HL-60/S4 treated with phorbol 12-myristate 13-acetate at 8.2 ng/mL for 4 days and 3 days (cell line): ENCODE measurements at regions not wholly inside any gene's neighbourhood (a gene's known extent, or its start where the extent isn't known, plus 50 kb on each side); places are given as distances from the start of the nearest gene placed in this dataset.

Experiments used
- in situ Hi-C: fragments of 300-500 bp; cut with MboI; formaldehyde crosslinking; loops from 2 replicates; pipeline ENCODE4 v1.15.0; 2022; ENCODE audit warnings: low sequenced_read_pairs

DNA sequence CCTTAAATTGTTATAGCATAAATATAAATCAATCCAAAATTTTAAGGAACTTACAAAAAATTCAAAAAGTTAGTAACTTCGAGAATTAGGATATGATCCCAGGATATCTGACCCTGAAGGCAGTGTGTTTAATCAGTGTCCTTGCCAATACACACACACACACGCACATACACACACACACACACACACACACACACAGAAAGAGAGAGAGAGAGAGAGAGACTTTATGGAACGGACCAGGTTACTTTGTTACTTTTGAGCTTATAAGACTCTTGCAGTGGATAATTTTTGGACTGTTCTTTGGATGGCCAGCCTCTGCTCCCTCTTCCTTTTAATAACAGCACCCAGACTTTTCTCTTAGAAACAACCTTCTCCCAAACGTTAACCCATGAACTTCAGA is 322.9 kb downstream of the NFIB start:
- in situ Hi-C loops: no loop called here

DNA sequence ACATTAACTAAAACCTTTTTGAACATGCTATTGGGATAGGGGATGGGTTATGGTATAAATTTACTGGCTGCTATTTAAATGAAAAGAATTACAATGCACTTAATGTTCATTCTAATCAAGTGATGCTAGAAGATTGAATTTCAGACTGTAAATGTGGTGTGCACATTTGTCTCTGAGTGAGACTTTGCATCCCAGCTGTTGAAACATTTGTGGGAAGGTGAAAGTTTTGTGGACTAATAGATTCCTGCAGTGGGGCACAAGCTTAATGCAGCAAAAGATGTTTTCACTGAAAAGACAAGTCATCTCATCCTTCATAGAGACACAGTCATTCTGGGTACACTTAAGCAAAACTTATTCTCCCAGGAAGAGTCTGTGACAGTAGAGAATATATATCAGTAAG is 323.6 kb downstream of the NFIB start:
- in situ Hi-C loops: no loop called here

DNA sequence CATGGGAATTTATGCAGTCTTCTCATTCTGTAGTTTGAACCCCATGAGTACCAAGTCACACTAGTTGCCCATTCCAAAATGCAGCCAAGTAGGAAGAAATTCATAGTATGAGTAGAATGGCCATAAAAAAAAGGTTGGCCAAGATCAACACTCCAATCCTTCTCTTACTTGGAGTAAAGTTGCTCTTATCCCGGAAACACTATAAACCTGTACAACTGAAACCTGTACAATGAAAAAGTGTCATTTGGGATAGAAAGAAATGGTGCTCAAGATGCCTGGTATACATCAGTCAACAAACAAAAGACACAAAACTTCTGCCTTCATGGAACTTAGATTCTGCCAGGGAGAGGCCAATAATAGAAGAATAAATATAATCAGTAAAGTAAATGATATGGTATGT is 325.0 kb downstream of the NFIB start:
- in situ Hi-C loops: no loop called here

DNA sequence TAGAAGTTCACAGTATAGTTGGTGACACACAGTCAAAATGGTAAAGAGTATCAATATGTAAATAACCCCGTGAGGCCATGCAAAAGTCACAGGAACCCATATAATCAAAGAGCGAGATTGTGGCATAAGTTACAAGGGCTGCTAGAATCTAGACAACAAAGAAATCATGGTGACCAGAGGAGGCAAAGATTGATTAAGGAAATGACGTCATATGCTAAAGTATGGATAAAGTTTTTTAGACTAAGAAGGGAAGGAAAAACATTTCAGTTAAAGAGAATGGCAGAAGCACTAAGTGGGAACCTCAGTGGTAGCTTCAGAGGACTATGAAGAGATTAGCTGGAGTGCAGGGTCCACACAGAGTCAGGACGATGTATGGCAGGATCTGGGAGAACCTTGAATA is 330.3 kb downstream of the NFIB start:
- in situ Hi-C loops: no loop called here

DNA sequence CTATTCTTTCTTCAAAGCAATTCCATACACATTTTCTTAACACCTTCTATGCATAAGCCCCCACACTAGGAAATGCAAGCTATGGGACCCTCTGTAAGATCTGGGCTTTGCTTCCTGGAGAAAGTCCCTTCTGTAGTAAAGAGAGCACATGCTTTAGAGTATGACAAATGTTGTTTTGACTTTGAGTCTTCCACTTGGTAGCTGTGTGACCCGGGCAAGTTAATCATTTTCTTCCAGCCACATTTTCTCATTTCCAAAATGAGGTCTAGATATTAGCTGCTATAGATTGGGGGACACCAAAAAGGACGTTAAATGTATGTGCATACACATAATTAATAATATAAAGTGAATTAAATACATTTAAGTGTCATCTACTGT is 334.0 kb downstream of the NFIB start:
- in situ Hi-C loops: no loop called here

DNA sequence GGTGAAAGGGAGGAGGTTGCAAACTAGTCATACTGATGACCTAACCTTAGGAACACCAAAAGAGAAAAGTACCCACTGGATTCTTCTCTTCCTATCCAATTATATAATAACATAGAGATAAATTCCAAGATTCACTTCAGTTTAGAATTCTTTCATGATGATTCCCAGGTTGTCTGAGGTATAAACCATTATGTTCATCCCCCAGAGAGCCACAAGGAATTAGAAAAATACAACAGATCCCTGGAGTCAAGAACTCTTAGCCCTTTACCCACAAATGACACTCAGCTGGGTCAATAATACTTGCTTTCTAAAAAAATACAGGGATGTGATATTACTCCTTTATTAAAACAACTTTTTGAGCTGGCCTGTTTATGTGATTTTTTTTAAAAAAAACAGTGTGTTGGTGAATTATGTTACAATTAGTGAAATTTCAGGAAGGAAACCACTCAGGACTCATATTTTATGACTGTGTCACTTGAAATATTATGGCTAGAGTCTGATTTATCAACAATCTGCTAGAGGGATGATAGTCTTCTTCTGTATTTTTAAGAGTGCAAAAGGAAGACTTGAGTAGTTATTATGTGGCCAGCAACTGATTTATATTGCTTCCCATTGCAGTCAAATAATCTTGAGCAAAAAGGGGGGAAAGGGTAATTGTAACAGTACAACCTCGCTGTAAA is 338.2 kb downstream of the NFIB start:
- in situ Hi-C loops: no loop called here

DNA sequence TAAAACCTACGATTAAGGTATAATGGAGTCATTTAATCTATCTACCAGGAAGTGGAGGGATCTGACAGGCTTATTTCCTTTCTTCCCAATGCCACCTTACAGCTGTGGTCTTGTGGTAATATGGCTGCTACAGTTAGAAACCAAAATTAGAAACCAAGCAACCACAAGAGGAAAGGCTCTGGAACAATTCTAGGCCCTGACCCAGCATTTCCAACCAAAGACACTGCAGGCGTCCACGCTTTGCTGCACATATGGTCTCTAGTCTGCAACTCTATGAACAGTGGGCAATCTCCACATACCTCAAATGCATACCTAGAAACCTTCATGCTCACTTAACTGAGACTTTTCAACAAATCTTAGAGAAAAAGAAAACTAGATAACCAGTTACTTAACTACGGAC is 339.1 kb downstream of the NFIB start:
- in situ Hi-C loops: no loop called here

DNA sequence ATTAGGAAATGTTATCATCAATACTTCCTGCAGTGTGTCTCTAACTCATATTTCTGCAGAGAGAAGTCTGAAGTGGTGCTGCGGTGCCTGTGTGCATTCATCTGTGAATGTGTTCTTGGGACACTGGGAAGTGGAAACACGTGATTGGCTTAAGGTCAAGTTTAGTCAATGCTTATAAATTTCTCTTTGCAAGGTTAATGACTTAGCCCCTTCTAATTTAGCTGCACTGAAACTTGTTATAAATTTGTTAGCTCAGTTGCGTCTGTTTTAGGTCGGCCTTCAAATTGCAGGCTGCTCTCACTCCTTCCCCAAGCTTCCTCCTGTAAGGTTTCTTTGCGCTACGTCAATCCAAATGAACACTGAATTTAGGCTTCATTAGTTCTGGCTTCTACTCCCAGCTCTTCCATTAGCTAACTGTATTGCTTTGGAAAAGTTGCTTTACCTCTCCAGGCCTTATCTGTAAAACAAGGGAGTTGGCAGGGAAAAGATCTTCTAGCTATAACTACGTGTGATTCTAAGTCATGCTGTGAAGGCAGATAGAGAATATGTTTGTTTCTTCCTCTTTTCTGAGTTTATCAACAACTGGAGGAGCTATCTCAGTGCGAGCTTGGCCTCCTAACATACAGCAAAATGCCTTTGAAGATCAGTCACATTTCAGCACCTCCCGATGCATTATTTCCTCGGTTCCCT is 341.8 kb downstream of the NFIB start:
- in situ Hi-C loops: no loop called here

DNA sequence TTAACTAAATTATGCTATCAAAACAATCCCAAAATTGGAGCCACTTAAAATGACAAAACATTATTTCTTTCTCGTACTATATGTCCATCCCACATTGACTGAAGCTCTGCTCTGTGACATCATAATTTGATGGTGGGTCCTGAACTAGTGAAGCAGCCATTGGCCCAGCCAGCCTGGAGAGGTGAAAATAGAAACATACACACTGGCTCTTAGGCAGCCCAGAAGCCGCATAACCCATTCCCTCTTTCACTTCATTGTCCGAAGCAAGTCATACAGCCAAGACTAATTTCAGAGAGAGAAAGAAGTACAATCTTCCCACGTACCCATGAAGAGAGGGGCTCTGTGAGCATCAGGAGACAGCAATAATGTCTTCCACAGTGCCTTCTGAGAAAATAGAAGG is 342.5 kb downstream of the NFIB start:
- in situ Hi-C loops: no loop called here

DNA sequence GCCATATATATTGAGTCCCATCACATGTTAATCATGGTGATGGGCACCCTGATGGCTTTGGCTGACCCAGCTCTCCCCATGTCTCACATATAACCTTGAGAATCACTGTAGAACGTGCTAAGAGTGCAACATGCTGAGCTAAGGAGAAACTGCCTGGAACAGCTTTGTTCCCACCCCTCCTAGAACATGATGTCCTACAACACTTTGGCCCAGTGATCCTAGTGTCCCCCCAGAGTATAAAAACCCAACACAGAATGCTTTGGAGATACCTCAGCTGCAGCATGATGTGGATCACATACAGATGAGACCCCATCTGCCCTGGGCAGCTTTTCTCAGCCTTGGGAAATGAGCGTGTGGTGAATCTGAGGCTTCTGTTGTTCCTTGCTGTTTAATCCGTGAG is 343.5 kb downstream of the NFIB start:
- in situ Hi-C loops: no loop called here

DNA sequence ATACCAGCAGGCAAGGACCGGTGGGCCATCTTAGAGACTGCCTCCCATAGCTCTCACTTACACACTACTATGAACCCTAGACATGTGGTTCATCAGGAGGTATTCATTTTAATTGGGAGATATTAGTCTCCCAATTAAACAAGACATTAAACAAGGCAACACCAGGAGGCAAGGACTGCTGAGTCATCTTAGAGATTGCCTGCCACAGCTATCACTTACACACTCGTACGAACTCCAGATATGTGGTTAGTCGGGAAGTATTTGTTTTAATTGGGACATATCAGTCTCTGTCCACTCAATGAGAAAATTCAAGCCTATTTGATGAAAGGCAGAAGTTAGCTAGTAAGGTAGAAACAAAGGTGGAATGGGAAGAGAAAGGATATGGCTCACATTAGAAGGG is 343.9 kb downstream of the NFIB start:
- in situ Hi-C loops: no loop called here

DNA sequence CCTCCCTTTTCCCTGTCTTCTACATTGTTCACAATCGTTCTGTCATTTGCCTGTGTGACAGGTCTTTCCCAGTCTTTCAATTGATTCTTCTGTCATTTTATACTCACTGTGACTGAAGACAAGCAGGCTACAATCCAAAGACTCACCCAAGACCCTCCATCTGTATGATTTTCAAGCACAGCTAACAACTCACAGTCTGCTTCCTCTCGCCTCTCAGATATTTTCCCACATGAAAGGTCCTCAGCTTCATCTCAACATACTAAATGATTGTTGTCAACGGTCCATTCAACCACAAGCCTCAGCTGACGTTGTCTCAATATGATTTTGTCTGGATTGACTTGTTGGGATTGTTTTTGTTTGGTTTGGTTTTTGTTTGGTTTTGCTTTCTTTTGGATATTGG is 346.5 kb downstream of the NFIB start:
- in situ Hi-C loops: no loop called here

DNA sequence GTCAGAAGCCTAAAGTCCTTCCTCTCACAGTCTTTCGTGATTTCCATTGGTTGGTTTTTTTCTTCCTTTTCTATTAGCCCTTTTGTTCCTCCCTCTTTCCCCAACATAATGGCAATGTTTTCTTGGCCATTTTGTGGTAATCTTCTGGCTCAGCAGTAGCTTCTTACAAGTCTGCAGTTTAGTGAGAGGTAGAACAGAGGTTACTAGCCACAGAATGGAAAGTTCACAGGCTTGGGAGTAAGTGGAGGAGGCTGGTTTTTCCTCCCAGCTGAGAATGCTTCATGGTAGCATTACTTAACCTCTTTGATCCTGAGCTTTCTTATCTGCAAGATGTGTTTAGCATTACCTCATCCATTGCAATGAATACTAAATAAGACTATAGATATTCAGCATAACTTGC is 346.9 kb downstream of the NFIB start:
- in situ Hi-C loops: no loop called here

DNA sequence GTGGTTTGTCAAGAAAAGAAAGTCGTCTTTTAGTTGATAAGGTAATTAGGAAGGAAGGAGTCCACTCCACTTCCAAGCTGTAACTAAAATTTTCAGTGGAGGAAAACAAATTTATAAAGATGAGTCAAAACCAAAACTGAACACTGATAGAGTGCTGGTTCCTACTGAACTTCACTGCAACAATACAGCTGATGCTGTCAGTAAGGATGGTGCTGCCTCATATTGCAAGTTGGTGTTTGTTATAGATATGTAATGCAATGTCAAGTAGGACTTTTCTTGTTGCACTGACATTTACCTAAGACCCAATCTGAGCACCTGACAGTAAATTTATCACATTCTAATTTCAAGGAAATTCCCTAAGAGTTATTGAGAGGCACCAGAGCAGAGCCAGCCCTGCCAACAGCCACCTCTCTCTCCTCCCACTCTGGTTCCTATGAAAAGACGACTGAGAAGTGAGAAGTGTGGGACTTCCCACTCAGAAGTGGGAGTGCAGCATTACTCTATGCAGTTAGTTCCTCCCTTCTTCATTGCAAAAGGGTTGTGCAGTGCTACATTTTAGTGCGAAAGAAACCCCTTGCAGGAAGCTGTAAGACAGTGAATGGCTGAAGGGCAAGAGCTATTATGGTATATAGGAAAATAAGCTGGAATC is 350.8 kb downstream of the NFIB start:
- in situ Hi-C loops: no loop called here

DNA sequence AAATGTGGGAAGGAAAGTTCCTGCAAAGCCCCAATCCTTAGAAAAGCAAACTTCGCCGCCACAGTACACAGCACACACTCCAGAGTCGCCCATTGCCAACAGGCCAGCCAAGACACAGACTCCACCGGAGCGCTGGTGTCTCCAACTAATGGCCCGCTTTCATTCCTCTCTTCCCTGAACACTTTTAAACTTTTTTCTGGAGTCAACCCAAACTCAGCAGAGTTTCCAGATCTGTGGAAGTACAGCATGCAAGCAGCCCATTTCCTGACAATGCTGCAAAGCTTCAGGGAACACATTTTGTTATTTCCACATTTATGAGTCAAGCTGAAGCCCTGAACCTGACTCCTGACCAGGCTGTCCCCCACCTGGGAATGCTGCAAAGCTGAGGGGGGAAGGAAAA is 351.9 kb downstream of the NFIB start:
- in situ Hi-C loops: no loop called here

DNA sequence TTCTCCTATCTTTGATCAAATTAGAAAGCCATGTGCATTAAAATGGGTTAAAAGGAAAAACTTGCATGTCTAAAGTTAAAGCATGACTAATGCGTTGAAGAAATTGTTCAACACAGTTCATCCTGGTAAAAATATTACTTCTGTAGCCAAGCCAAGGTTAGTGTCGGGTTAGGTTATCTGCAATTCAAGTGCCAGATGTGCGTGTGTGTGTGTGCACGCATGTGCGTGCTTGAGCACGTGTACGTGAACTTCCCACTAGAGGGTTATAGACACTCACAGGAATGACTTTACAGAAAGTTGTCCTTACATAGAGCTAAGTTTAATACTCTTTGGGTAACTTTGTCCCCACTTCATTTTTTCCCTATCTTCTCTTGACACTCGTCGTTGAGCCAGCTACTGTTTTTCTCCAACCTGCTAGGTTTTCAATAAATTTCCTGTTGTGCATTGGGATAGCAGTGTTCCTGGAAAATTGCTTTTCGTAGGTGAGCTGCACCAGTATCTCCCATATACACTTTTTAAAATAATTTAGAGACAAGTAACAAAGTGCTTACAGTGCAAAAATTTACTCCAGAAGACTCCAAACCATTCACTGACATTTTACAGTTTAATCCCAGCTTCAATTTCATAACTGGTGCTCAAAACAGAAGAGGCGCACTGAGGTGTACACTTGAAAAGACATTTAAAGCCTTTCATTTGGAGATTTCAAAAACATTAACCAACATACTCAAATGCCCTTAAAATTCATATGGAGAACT is 353.8 kb downstream of the NFIB start:
- in situ Hi-C loops: no loop called here

DNA sequence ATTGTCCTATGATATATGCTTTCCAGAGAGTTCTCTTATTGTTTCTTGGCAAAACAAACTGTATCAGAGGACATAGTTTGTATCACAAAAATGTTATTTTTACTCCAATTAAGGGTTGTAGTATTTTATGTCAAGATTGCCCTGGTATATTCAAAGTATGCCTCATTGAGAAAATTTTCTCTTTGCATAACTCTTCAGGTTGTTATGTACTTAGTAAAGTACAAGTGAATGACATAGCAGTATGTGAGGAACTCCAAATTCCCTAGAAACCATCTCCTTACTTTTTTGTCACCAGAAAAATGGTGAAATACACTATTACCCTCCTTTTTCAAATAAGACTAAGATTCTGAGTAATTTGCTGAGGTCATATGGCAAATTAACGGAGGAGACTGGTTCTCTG is 355.3 kb downstream of the NFIB start:
- in situ Hi-C loops: no loop called here

DNA sequence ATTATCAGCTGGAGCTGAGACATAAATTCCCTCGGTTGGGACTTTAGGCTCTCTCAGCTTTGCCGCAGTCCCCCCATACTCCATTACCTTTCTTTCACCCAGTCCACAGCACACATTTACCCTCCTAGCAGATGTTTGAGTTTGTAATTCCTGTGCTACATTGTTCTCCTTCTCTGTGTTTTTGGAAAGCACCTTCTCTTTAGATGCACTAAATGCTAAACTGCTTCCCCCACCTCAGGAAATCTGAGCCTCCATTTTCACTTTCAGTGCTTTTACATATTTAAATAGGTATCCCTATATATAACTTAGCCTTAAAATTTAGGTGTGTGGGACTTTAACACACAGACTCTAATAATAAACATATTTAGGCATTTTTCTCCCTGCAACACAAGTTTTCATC is 356.9 kb downstream of the NFIB start:
- in situ Hi-C loops: no loop called here

DNA sequence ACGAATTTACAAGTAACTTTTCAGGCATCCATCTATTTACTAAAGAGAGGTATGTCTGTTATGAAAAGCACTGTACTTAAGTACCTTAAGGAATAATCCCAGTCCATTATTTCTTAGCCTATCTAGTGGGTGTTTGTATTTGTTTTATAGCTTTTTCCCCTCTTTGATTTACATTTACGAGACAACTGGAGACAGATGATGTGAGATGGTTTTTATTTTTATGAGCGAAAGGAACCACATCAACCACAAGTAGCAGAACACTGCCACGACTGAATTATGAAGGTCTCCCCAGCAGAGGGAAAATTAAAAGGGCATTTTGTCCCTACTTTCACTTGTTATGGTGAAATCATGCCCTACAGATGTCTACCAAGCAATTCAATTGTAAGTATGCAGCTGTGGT is 357.8 kb downstream of the NFIB start:
- in situ Hi-C loops: no loop called here

DNA sequence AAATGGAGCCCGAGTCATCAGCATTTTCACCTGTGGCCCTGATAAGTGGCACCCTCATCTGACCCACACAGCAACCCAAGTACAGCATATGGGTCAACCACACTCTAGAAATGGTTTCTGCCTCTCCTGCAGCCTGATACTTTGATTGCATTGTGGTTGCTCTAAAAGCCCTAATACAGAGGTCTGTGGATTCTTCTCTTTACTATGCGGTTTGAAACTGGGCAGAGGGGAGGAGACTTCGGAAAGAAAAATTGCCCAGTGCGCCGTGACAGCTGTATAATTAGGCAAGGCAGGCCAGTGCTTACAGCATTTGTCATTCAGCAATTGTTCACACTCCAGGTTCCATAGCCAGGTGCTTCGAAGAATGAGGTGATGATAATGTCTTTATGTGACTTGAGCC is 361.0 kb downstream of the NFIB start:
- in situ Hi-C loops: no loop called here

DNA sequence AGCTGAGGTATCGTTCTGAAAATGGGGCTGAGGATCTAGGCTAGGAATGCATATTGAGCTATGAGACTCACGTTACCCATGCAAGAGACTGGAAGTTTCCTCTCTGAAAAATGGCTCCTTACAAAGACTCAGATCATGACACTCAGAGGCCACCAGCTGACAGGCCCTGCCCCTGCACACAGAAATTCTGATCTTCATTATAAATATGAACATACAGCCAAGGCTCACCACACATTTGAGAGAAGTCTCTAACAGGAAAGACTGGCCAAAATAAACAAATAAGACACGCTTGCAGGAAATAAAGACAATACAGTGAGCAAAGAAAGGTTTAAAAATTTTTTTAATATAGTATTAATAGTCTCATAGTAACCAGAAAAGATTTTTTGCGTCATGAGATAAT is 365.9 kb downstream of the NFIB start:
- in situ Hi-C loops: no loop called here

DNA sequence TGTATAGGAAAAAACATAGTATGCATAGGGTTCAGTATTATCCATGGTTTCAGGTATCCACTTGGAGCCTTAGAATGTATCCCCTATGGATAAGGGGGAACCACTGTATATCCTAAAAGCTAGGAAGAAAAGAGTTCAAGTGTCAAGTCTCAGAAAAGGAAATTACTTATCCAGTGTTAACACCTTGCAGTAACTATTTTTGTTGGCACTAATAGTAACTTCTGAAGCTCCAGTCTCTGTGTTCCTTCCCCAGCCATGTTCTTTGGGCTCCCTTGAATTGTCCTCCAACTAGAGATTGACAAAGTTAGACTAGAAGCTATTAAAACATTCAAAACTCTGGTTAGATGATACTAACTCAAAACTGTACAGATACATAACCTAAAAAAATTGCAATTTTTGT is 370.8 kb downstream of the NFIB start:
- in situ Hi-C loops: no loop called here
